GM12874 (cell line): ENCODE measurements at regions not wholly inside any gene's neighbourhood (a gene's known extent, or its start where the extent isn't known, plus 50 kb on each side); places are given as distances from the start of the nearest gene placed in this dataset.

Experiments used
- TF ChIP-seq, protein P1 (sequence below): IDR thresholded peaks from 2 replicates; pipeline ENCODE4 v1.5.1; 2011; ENCODE audit warnings: low read depth, mild to moderate bottlenecking, control low read depth, low read length, moderate library complexity; ENCODE audit not compliant: insufficient read depth

DNA sequence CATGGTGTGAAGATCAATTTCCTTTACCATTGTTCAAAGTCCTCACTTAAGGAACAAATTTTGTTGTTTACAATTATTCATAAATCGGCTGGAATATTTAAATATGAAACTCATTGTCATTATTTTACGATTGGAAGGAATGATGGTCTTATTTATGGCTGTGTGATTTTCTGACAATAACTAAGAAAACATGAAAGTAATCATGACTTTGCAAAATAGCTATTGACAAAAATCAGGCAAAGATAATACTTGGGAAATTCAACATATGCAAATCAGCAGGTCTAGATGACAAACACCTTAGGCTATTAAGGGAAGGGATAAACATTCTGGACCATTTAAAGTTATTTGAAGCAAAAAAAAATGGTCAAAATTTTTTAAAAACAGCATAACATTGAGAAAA is 654.8 kb upstream of the CNTN5 start:
- TF ChIP-seq, protein P1, sequence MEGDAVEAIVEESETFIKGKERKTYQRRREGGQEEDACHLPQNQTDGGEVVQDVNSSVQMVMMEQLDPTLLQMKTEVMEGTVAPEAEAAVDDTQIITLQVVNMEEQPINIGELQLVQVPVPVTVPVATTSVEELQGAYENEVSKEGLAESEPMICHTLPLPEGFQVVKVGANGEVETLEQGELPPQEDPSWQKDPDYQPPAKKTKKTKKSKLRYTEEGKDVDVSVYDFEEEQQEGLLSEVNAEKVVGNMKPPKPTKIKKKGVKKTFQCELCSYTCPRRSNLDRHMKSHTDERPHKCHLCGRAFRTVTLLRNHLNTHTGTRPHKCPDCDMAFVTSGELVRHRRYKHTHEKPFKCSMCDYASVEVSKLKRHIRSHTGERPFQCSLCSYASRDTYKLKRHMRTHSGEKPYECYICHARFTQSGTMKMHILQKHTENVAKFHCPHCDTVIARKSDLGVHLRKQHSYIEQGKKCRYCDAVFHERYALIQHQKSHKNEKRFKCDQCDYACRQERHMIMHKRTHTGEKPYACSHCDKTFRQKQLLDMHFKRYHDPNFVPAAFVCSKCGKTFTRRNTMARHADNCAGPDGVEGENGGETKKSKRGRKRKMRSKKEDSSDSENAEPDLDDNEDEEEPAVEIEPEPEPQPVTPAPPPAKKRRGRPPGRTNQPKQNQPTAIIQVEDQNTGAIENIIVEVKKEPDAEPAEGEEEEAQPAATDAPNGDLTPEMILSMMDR: no peak

DNA sequence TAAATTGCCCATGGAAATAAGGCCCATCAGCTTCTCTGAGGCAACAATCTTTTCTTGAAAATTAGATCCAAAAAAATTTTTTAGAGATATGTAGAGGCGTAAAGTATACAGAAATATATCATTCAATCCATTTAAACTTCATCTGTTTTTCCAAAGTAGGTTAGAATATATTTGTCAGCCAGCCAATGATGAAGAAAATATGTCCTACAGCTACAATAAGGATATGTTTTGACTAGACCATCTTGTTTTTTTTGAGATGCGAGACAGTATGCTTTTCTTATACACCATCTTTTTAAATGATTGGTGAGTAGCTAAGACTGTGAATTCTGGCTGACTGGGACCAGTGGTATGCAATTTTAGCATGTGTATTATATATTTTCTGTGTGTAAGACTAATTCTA is 630.4 kb upstream of the CNTN5 start:
- TF ChIP-seq, protein P1: no peak

DNA sequence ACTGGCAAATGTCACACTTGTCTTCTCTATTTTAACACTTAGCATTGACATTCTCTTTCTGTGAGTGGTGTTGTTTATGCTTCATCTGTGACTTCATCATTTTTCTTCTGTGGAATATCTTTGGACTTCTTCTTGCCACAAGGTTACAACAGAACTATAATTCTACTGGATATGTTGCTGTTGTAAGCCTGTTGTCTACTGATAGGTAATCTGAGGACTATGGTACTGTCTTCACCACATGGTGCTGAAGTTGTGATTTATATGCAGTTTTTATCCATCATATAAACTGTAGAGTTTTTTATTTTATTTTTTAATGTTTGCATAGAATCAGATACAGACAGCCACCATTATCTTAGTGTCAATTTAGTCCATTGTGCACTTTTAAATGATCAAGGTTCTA is 622.2 kb upstream of the CNTN5 start:
- TF ChIP-seq, protein P1: no peak

DNA sequence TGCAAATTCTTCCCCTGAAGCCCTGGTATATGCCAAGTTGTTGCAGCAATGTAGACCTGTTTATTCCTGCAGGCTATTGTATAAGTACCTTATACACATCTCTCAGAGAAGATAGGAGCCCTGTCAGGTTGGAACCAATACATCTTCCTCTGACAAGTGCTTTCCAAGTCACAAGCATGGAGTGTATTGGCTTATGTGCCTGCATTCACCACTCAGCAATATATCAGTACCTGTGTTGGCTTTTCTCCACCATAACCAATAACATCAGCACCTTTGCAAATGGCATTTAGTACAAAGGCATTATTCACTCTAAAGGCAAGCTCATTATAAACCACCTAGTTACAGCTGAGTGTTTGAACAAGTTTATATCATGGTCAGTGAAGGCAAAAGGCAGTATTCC is 611.7 kb upstream of the CNTN5 start:
- TF ChIP-seq, protein P1: no peak

DNA sequence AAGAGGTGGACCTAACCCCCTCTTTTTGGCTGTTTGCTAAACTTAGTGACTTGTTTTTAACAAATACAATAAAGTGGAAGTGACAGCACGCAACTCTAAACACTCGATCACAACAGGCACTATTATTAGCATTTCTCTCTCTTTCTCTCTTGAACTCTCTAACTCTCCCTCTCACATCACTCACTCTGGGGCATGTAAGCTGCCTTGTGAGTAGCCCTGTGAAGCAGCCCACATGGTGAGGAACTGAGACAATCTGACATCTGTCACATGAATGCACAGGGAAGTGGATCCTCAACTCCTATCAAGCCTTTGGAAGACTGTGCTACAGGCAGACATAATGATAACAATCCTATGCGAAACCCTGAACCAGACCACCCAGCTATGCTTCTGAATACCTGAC is 609.0 kb upstream of the CNTN5 start:
- TF ChIP-seq, protein P1: no peak

DNA sequence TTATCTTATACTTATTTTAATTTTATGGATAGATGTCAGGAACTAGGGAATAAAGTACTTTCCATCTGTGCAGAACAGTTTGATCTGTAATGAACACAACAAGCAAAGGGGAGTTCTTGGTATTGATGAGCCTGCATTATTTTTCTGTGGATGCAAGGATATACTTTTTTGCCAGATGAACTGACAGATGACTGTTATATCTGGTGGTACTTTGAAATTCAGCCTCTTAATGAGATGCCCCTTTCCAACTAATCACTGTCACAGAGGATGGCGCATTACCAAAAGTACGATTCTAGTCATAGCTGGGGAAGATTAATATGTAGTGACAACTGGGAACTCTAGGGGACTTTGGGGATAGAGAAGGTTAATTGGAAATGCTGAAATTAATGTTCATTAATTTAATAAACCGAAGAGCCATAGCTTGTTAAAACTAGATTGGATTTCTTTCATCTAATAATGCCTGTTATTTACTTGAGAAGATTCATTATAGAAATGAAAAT is 603.4 kb upstream of the CNTN5 start:
- TF ChIP-seq, protein P1: no peak

DNA sequence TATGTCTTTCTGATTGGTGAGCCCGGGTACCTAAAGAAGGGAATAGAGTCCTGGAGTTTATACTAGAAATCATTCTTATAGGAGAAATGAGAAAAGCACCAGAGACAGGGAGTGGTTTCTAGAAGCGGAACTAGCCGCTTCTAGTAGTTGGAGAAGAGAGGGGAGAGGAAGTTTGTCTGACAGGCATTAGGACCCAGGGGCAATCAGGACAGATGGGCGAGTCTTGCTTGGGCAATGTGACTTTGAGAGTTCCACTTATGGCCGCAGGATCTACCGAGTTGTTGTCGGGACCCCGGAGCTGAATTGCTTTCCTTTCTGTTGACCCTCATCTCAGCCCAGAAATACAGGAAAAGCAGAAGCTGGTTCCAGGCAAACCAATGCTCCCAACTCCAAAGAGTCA is 596.8 kb upstream of the CNTN5 start:
- TF ChIP-seq, protein P1: no peak
